Large intestine (tissue), 3 donors: ENCODE measurements at regions not wholly inside any gene's neighbourhood (a gene's known extent, or its start where the extent isn't known, plus 50 kb on each side); places are given as distances from the start of the nearest gene placed in this dataset.

Experiments used
- DNase-seq, 2 donors: peaks; one replicate each; pipeline versions ENCODE4 v3.0.0 to v3.0.0-alpha.2; 2013
- H3K27ac ChIP-seq: one replicate; pipeline ENCODE4 v1.5.1; 2013; ENCODE audit warnings: low read length
- H3K27me3 ChIP-seq: 2 replicates; pipeline ENCODE4 v1.6.1; 2013; ENCODE audit warnings: low read length; ENCODE audit not compliant: control insufficient read depth, insufficient read depth
- H3K36me3 ChIP-seq: 2 replicates; pipeline ENCODE4 v1.6.1; 2013; ENCODE audit warnings: low read length; ENCODE audit not compliant: control insufficient read depth, insufficient read depth
- H3K4me1 ChIP-seq: one replicate; pipeline ENCODE4 v1.6.1; 2013; ENCODE audit warnings: low read length; ENCODE audit not compliant: control insufficient read depth, insufficient read depth
- H3K4me3 ChIP-seq: one replicate; pipeline ENCODE4 v1.5.1; 2013; ENCODE audit warnings: low read length
- H3K9me3 ChIP-seq: one replicate; pipeline ENCODE4 v1.6.1; 2013; ENCODE audit warnings: mild to moderate bottlenecking, low read depth, low read length, moderate library complexity; ENCODE audit not compliant: control insufficient read depth
- WGBS: methylation state at CpG from one replicate; pipeline ENCODE4 v1.1.5; 2013; ENCODE audit warnings: low lambda C conversion rate; ENCODE audit not compliant: insufficient coverage; 5-methylcytosine and 5-hydroxymethylcytosine counted together

DNA sequence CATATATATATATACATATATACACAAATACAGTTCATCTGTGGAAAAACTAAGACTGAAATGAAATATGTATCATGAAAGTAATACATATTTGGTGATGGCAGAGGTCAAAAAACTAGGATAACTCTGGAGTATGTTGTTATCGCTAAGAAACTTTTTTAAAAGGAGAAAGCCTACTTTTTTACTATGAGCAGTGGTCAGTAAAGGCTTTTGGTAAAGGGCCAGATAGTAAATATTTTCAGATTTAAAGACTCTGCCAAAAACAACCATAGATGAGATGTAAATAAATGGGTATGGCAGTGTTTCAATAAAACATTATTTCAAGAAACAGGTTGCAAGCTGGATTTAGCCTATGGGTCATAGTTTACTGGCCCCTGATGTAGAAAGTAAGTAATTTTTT, 93.8 kb upstream of the TGFBR2 start:
- H3K4me3 ChIP-seq: no peak overlapping the region
- no peak overlapping the region for H3K27ac ChIP-seq
- H3K4me1 ChIP-seq: no peaks in the 10 kb centered on the region
- DNase-seq: no peak
- no peaks in the 10 kb centered on the region for H3K27me3 ChIP-seq
- WGBS: 30% methylated on average over 1 of the region's 1 CpG
- H3K36me3 ChIP-seq: no peaks in the 10 kb centered on the region
- H3K9me3 ChIP-seq: no peaks in the 10 kb centered on the region

DNA sequence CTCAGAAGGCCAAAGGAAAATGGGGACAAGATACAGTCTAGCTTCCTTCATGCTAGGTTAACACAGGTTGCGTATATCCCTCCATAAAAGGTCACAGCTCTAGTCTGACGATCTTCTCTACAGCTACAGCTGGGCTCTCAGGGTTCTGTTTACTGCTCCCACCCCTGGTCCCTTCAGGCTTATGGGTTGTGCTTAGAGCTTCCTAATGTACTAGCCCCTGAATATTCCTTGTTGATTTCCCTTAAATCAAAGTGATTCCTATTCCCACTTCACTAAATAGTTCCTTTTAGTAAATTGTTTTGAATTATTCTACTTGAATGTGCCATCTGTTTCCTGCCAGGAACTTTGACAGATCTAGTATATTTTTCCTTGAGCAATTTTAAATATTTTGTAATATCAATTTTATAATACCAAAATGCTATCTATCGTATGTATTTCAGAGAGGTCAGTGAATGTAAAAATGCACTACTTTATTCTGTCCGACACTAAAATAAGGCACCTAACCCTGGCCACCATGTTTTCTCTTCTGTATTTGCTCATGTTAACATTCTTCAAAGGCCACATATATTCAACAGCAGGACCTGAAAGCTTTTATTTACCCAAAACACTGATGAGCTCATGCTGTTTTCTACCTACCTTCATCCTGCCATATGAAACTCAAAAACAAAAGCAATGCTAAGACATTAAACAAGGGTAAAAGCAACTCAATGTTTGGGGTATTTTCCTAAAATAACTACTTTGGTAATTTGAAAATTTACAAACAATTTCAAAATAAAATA, 92.8 kb upstream of the TGFBR2 start:
- Histone ChIP-seq H3K4me3 (no peak overlapping the region), H3K36me3 (no peaks in the 10 kb centered on the region), H3K9me3 (no peaks in the 10 kb centered on the region), H3K4me1 (no peaks in the 10 kb centered on the region), H3K27me3 (no peaks in the 10 kb centered on the region), H3K27ac (no peak overlapping the region)
- DNase-seq: no peak
- no CpG with 5 or more reads among the region's 4 CpGs for WGBS

DNA sequence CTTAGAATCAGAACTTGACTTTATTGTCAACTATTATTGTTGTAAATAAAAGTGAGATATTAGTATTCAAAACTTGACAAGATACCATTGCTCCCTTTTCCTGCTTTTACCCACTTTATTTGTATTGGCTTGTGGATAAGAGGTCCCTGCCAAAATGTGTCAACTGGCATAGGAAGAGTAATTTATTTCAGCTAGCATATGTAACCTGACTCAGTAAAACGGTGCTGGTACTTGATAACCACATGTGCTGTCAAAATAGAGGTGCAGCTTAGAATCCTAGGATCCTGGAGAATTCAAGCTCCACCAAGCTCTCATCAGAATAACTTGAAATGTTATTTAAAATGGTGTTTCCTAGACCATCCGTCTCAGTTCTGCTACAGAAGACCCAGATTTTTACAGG, 90.2 kb upstream of the TGFBR2 start:
- no peaks in the 10 kb centered on the region for H3K36me3 ChIP-seq
- H3K27me3 ChIP-seq: no peaks in the 10 kb centered on the region
- H3K4me3 ChIP-seq: no peak overlapping the region
- no peak for DNase-seq
- no peaks in the 10 kb centered on the region for H3K4me1 ChIP-seq
- H3K27ac ChIP-seq: no peak overlapping the region
- H3K9me3 ChIP-seq: no peaks in the 10 kb centered on the region
- WGBS: 100% methylated on average over 1 of the region's 2 CpGs

DNA sequence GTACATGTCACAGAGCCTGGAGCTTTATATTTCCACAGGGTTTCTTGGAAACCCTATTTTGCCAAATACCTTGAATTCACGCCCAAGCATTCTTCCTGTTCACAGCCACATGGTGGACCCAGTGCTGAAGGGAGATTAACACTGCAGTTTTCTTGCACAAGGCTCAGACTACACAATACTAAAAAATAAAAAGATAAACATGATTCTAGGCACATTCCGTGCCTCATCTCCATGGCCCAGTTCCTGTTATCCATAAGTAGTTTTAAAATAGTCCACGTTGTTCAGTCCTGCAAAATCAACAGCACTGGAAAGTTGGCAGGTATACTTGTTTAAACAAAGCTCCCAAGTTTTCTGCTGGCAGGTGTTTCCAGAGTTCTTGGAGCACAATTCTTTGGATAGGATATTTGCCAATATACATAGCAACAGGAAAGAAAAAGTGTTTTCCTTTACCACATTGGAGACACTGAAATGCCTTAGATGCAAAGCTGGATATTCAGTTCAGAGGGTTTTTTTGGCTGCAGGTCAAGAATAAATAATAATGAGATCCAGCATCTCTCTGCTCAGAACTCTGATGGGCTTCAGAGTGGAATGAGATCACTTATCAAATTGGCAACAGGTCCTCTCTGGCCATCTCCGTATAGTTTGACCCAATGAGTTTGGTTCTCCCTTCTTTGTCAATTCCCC, 88.1 kb upstream of the TGFBR2 start:
- Histone ChIP-seq H3K27me3 (no peaks in the 10 kb centered on the region), H3K4me3 (no peak overlapping the region), H3K4me1 (no peaks in the 10 kb centered on the region), H3K27ac (no peak overlapping the region), H3K9me3 (no peaks in the 10 kb centered on the region), H3K36me3 (no peaks in the 10 kb centered on the region)
- peak; percentile 16 to 59 for DNase-seq
- WGBS: 71% methylated on average over 1 of the region's 4 CpGs

DNA sequence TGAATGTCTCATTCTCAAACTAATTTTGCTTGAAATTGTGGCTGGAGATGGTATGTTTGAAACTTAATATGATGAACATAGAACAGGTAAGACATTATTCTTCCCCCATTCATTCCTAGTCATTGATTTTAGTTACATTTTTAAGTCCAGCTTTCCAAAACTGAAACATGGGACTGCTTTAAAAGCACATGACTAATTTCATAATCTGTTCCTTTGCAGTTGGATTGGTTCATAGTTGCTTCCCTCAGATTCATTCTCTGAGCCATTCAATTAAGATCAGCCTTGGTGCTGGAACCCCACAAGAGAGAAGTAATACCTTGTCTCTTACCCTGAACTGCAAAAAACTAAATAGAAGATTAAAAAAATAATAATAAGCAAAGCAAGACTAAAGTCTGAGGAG, 87.5 kb upstream of the TGFBR2 start:
- no peak for DNase-seq
- Histone ChIP-seq H3K9me3 (no peaks in the 10 kb centered on the region), H3K36me3 (no peaks in the 10 kb centered on the region), H3K4me1 (no peaks in the 10 kb centered on the region), H3K27me3 (no peaks in the 10 kb centered on the region), H3K27ac (no peak overlapping the region), H3K4me3 (no peak overlapping the region)

DNA sequence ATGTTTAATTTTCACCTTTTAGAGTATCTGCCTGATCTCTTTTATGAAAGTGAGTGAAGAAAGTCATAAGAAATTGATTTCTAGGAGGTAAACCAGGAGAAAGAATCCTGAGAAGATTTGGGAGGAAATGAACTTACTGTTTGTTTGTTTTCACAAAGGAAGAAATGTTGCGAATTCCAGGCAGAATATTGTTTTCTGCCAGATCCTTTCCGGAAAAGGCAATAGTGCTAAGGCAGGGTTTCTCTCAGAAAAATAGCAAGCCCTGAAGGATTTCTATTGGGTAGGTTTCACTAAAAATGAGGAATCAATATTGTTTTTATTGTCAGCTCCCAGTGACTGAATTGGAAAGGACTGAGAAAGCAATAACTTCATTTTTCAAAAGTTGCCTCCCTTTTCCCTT, 85.7 kb upstream of the TGFBR2 start:
- H3K4me3 ChIP-seq: no peak overlapping the region
- DNase-seq: no peak
- no peaks in the 10 kb centered on the region for H3K9me3 ChIP-seq
- 93% methylated on average over 2 of the region's 2 CpGs for WGBS
- no peaks in the 10 kb centered on the region for H3K27me3 ChIP-seq
- H3K36me3 ChIP-seq: no peaks in the 10 kb centered on the region
- no peaks in the 10 kb centered on the region for H3K4me1 ChIP-seq
- no peak overlapping the region for H3K27ac ChIP-seq

DNA sequence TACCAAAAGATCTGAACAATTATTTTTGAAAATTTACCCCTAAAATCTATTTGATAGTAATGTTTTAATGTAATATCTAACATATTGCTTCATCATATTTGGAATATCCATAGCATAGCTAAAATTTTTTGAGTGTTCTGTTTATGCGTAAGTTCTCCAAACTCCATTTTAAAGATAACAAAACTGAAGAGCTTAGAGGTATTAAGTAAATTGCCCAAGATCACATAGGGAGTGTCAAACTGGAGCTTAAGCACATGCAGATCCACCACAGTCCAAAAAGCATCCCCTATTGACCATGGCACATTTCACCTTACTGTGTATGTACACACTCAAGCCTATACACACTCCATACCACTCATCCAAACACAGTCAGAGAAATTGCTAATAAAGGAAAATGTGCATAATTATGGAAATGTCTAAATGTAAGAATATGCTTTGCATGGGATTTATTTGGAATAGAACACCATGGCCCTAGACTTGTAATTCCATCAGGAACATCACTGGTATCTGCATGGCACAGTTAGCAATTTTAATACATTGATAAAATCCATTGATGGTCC, 85.2 kb upstream of the TGFBR2 start:
- no peak overlapping the region for H3K27ac ChIP-seq
- WGBS: no CpG with 5 or more reads among the region's 1 CpG
- H3K27me3 ChIP-seq: no peaks in the 10 kb centered on the region
- H3K36me3 ChIP-seq: no peaks in the 10 kb centered on the region
- no peaks in the 10 kb centered on the region for H3K9me3 ChIP-seq
- H3K4me3 ChIP-seq: no peak overlapping the region
- DNase-seq: no peak
- no peaks in the 10 kb centered on the region for H3K4me1 ChIP-seq

DNA sequence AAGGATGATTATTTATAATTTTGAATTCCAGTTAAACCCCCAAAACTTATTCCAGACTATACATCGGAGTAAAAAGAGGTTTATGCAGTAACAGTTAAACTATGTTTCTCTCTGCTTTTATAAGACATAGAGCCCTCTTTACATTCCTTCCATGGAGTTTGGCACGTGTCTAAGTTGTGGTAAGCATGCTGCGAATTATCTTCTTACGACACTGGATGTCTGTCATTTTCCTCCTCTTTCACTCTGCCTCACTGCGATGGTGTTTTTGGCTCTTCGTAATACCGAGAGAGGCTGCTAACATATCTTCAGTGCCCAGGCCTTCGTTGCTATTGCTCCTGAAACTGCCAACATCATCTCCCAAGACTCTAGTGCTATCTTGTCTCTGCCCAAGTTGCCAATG, 83.9 kb upstream of the TGFBR2 start:
- Histone ChIP-seq H3K36me3 (no peaks in the 10 kb centered on the region), H3K4me1 (no peaks in the 10 kb centered on the region), H3K4me3 (no peak overlapping the region), H3K27me3 (no peaks in the 10 kb centered on the region), H3K27ac (no peak overlapping the region), H3K9me3 (no peaks in the 10 kb centered on the region)
- WGBS: 100% methylated on average over 3 of the region's 8 CpGs
- no peak for DNase-seq

DNA sequence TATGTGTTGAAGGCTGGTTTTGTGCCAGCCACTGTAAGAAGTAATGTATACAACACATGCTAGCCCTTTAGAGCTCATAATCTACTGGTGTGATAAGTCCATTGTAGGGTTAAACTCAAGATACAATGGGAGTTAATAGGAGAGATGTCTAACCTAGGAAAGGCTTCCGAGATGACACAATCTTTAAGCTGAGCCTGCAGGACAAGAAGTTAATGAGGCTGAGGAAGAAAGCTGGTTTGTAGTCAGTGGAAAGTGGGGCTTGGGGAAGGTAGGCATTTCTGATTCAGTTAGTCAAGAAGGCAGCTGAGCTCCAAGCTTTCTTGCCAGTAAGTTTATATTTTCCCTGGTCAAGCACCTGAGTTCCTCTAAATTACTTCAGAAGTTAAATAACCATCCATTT, 83.0 kb upstream of the TGFBR2 start:
- Histone ChIP-seq H3K9me3 (no peaks in the 10 kb centered on the region), H3K36me3 (no peaks in the 10 kb centered on the region), H3K27me3 (no peaks in the 10 kb centered on the region), H3K4me3 (no peak overlapping the region), H3K4me1 (no peaks in the 10 kb centered on the region), H3K27ac (no peak overlapping the region)
- WGBS: no CpG with 5 or more reads among the region's 1 CpG
- no peak for DNase-seq

DNA sequence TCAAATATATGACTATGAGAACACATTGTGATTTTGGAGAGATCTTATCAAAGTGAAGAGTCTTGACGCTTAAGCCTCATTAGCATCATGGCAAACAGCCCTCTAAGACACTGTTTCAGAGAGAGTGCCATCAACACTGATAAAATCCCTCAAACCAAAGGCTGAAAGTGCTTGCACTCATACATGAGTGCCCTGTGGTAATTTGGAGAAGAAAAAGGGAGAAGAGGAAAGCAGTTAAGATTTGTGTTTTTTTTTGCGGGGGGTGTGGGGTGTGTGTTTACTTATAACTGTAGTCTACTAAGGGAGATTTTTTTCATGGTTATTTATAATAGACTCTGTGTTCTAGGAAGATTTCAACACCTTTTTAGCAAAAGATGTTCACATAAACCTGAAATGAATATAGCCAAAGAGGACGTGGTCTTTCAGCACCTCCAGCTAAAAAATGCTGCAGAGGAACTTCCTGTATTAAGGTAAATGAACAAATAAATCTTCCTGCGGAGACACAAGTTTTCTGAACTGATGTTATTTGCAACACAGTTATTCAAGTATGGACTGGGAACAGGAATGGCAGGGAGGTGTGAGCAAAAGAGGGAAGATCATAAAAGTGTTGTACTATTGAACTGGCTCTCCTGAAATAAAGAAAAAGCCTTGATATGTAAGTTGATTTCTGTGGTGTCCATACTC, 81.9 kb upstream of the TGFBR2 start:
- Histone ChIP-seq H3K4me3 (no peak overlapping the region), H3K27me3 (no peaks in the 10 kb centered on the region), H3K4me1 (no peaks in the 10 kb centered on the region), H3K9me3 (no peaks in the 10 kb centered on the region), H3K36me3 (no peaks in the 10 kb centered on the region), H3K27ac (no peak overlapping the region)
- DNase-seq: no peak
- 90% methylated on average over 2 of the region's 4 CpGs for WGBS
